NCI-H526 treated with DMSO at 0.1 percent for 48 hours (cell line): ENCODE measurements at regions not wholly inside any gene's neighbourhood (a gene's known extent, or its start where the extent isn't known, plus 50 kb on each side); places are given as distances from the start of the nearest gene placed in this dataset.
"Not testable (repeated sequence)": the region's sequence is repeated elsewhere in the genome, so short reads cannot be mapped to it uniquely, and the experiment has no call there.

ENCODE experiments used
- DNase-seq: peaks from one replicate; lab custom pipeline; 2025; lab: John Stamatoyannopoulos, UW

GRCh38 chr16:58859958-58860669, 126.0 kb upstream of the GOT2 start:
- no peak for DNase-seq

DNA sequence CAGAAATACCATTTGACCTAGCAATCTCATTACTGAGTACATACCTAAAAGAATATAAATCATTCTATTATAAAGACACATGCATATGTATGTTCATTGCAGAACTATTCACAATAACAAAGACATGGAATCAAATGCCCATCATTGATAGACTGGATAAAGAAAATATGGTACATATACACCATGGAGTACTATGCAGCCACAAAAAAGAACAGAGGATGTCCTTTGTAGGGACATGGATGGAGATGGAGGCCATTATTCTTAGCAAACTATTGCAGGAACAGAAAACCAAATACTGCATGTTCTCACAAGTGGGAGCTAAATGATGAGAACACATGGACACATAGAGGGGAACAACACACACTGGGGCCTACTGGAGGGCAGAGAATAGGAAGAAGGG, 124.5 kb upstream of the GOT2 start:
- DNase-seq, result not testable (repeated sequence)

DNA sequence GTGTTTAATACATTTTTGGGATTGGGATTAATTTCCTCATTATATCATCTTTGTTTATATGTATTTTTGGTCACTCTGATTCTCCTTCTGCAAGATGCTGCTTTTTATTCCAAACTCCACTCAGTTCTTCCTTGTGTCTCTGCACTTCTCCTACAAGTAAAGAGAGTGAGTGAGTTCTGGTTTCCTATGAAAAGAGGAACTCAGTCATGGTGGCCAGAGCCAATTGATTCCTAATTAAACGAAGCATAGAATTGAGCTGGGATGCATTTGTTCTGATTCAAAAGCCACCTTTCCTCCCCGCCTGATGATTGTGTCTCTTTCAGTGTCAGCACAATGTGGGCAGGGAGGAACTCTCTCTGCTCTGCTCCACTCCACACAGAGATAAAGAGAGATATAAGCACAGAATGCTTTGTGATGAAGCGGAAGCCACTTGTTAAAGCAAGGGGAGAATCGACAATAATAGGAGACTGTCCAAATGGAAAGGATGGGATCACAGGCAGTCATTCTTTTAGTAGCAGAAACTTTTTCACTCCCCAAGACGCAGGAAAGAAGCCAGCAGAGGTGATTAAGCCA, 121.3 kb upstream of the GOT2 start:
- no peak for DNase-seq

- DNase-seq, result no peak
These were observed 120.0 kb upstream of the GOT2 start for GRCh38 chr16:58853854-58854791.

GRCh38 chr16:58850678-58851020, 116.5 kb upstream of the GOT2 start:
- DNase-seq, result no peak

GRCh38 chr16:58850019-58850677, 116.0 kb upstream of the GOT2 start:
- DNase-seq, result no peak

GRCh38 chr16:58848662-58849002, 114.5 kb upstream of the GOT2 start:
- no peak for DNase-seq

- no peak for DNase-seq
These were observed 114.0 kb upstream of the GOT2 start for GRCh38 chr16:58847902-58848661.

GRCh38 chr16:58846226-58846625, 112.1 kb upstream of the GOT2 start:
- DNase-seq, result not testable (repeated sequence)

DNA sequence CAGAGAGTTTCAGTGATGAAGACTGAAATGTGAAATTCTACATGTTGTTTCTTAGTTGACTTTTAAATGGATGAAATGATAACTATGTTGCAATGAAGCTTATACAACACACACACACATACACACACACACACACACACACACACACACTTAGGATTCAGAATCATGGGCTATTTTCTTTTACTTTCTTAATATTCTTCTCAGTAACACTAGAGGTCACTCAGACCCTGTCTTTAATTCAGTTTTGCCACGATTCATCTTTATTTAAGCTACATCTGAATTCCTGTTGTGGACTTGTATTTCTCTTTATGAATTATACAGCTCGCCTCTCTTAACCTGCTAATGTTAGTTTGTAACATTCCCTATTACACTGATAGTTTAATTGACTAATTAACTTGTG, 109.6 kb upstream of the GOT2 start:
- DNase-seq, result peak; percentile 13

DNA sequence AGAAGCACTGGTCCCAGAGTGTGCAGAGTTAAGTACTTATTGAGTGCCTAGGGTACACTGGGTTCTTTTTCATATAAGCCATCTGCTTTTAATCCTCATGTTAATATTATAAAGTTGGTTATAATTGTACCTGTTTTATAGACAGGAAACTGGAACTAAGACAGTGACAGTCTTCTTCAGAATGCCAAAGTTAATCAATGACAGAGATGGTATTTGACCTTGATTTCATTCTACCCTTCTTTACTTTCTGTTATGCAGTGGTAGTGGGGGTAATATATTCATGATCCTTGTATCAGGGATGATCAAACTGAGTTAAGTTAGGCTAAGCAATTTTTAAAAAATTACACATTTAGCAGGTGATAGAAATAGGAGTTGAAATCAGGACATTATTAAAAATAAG, 108.6 kb upstream of the GOT2 start:
- no peak for DNase-seq

DNA sequence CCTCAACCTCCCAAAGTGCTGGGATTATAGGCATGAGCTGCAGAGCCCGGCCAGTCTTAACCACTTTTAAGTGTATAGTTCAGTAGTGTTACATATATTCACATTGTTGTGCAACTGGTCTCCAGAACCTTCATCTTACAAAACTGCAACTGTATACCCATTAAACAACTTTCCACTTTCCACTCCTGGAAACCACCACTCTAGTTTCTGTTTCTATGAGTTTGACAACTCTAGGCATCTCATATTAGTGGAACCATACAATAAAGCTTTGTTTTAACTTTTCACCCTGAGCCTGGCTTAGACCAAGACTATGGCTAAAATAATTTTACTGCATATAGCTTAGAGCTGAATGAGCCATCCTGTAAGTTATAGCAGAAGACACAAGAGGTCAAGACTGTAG, 108.0 kb upstream of the GOT2 start:
- no peak for DNase-seq

DNA sequence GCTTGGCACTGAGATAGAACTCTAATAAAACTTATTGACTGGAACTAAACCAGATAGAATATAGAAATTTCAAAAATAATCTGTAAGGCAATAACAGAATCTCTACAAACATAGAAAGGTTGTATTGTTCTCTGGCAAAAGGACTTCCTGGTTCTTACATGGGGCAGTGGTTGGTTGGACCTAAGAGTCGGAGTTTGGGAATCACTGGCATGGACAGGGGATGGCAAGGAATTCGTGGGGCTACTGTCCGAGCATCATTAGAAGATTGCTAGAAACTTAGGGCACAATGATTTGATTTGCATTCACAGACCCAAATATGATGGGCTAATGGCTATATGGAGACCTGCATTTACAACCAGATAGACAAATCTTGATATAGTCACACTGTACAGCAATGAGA, 103.8 kb upstream of the GOT2 start:
- DNase-seq, result no peak

- DNase-seq, result no peak
These were observed 102.3 kb upstream of the GOT2 start for GRCh38 chr16:58836427-58836826.

DNA sequence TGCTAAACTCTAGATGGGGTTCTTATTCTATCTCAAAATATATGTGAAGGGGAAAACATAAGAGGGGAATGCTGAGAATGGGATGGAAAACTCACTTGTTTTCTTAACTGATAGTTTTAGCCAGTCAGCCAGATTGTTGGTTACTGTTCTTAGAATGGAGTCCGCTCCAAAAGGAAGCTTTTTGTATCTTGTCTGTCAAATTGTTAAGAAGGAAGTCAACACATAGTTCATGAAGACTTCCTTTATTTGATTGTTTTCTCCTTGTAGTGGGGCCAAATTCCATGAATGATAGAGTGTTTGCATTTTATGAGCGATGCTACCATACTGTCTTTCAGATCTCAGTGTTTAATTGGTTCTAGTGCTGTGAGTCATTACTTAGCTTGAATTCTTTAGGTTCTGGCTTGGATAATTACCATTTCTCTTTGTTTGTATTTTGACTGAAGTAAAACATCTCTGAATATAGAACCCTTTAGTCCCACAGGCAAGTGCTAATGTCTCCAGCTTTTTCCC, 98.3 kb upstream of the GOT2 start:
- DNase-seq, result no peak

DNA sequence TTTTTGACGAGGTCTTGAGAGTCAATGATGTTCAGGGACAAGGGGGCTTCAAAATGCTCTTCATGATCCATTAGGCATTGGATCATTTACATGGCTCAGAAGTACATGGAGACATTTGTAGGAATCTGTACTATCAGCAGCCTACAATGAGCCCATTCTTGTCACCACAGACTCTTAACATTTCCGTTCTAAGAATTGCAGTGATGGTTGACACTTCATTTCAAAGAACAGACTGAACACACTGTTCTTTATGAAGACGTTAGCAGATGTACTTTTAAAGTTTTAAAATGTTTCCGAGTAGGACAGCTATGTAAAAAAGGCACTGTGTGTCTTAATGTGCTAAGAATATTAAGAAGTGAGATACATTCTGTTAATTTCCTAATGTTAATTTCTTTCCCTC, 97.3 kb upstream of the GOT2 start:
- no peak for DNase-seq

DNA sequence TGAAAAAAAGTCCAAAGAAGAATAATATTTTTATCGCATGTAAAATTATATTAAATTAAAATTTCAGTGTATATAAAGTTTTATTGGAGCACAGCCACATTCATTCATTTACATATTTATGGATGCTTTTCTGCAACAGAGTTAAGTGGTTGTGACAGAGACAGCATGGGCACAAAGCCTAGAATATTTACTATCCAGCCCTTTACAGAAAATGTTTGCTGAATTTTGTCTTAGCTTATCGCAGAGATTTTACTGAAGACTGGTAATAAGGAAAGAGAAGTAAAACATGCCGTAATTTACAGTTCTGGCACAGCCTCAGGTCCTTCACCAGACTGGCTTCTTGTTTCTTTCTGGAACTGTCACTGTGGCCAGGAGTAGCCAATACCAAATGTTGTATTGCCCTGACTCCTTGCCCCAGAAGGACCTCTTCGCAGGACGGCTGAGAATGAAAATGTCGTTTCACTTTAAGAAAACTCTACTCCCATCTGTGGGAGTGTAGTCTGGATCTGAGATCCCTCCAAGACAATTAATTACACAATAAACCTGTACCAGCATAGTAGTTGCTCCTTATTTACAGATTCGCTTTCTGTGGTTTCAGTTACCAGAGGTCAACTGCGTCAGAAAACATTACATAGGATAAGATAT, 94.9 kb upstream of the GOT2 start:
- DNase-seq, result no peak

- DNase-seq, result no peak
These were observed 90.1 kb upstream of the GOT2 start for GRCh38 chr16:58824201-58824600.

GRCh38 chr16:58821886-58822285, 87.8 kb upstream of the GOT2 start:
- DNase-seq, result no peak

DNA sequence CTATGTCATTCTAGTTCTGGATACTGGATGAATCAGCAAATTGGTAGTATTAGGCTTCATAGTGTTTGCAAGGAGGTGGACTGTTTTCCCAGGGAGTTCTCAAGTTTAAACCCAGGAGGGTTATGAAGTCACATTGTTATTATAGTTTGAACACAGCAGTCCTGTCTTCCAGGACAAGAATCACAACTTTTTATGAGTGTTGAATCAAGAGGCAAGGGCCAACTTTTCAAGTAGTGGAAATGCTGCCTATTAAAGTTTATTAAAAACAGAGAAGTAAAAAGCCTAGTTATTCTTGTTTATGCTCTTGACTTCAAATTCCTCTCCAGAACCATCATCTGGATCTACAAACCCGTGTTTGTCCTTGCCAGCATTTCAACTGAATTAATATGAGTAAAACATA, 86.3 kb upstream of the GOT2 start:
- no peak for DNase-seq

DNA sequence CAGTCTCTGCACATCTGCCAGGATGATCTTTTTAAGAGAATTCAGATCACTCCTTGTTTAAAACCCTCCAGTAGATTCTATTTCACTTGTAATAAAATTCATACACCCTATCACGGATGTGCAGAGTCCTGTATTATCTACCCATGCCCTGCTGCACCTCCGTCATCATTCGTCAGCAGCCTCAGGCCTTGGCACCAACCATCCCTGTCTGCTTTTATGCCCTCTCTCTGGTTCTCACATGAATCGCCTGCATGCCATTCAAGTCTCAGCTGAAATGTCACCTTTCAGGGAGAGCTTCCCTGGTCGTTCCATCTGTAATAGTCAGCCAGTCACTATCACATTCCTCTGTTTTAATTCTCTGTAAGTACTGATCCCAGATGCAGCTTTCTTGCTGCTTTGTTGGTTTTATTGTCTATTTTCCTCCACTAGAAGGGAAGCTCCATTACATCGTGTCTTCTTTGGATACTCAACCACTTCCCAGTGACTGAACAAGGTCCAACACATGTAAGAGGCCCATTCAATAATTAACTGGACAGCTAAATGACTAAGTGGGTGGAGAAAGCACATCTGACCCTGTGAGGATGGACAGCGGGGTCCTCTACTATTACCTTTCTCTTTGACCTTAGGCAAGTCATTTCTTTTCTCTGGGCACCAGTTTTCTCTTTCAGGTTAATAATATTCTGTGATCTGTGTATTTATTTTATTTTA, 81.2 kb upstream of the GOT2 start:
- DNase-seq, result no peak
